Fibroblast of the aortic adventitia (primary cell): ENCODE measurements at regions not wholly inside any gene's neighbourhood (a gene's known extent, or its start where the extent isn't known, plus 50 kb on each side); places are given as distances from the start of the nearest gene placed in this dataset.

Experiments used
- DNase-seq: peaks from one replicate; pipeline ENCODE4 v3.0.0-alpha.2; 2010; ENCODE audit warnings: low read depth
- H3K4me3 ChIP-seq: 2 replicates; pipeline ENCODE4 v1.5.1; 2011; ENCODE audit warnings: low read depth, mild to moderate bottlenecking, control low read depth, low read length, moderate library complexity
- CTCF ChIP-seq: IDR thresholded peaks from 2 replicates; pipeline ENCODE4 v1.5.1; 2011; ENCODE audit warnings: mild to moderate bottlenecking, low read length, control low read depth, inconsistent platforms; ENCODE audit not compliant: insufficient read depth

GRCh38 chr7:47647181-47647917 lies 65.4 kb upstream of the TNS3 start:
- no peak overlapping the region for H3K4me3 ChIP-seq
- no peak for TF ChIP-seq CTCF
- no peak for DNase-seq

- DNase-seq = no peak
These were observed 61.9 kb upstream of the TNS3 start for GRCh38 chr7:47643716-47644400.

GRCh38 chr7:47640265-47640664 lies 58.4 kb upstream of the TNS3 start:
- H3K4me3 ChIP-seq = no peak overlapping the region
- no peak for DNase-seq
- no peak for TF ChIP-seq CTCF

More at GRCh38 chr7:47643716-47644400, 61.9 kb upstream of the TNS3 start:
- TF ChIP-seq CTCF = no peak
- H3K4me3 ChIP-seq = no peak overlapping the region

GRCh38 chr7:47639495-47640110 lies 57.7 kb upstream of the TNS3 start:
- no peak for DNase-seq
- H3K4me3 ChIP-seq = no peak overlapping the region
- no peak for TF ChIP-seq CTCF

GRCh38 chr7:47638679-47639315 lies 56.9 kb upstream of the TNS3 start:
- TF ChIP-seq CTCF = no peak
- no peak overlapping the region for H3K4me3 ChIP-seq
- peak; percentile 81 for DNase-seq

- DNase-seq = no peak
- no peak for TF ChIP-seq CTCF
- no peak overlapping the region for H3K4me3 ChIP-seq
These were observed 54.7 kb upstream of the TNS3 start for GRCh38 chr7:47636433-47637175.
